Activated CD8-positive, alpha-beta T cell treated with anti-CD3 and anti-CD28 coated beads, Interleukin-2, amount 10 ng/mL, durations not matched to agents 7 days and 5 days (primary cell): ENCODE measurements at regions not wholly inside any gene's neighbourhood (a gene's known extent, or its start where the extent isn't known, plus 50 kb on each side); places are given as distances from the start of the nearest gene placed in this dataset.

ENCODE experiments used
- ATAC-seq: fragments of 150-1000 bp; cut with Tn5 transposase; one replicate; pipeline ENCODE4 v1.10.0; 2021; ENCODE audit warnings: moderate library complexity
- CTCF ChIA-PET: fragments of 350-600 bp; sonication (Branson Sonifier 250); formaldehyde crosslinking; loops from one replicate; lab custom pipeline; 2021; ENCODE audit warnings: antibody characterized with exemption; lab: Charles Lee
- POLR2A ChIA-PET: fragments of 350-600 bp; sonication (Branson Sonifier 250); formaldehyde crosslinking; loops from one replicate; lab custom pipeline; 2021; ENCODE audit warnings: antibody characterized with exemption; lab: Charles Lee
- DNase-seq: peaks from one replicate; pipeline ENCODE4 v3.0.0-alpha.2; 2020
- H3K27ac Mint-ChIP-seq: one replicate; pipeline ENCODE4 v1.8.0; 2021; ENCODE audit warnings: mild to moderate bottlenecking, mixed read lengths
- H3K27me3 Mint-ChIP-seq: one replicate; pipeline ENCODE4 v1.8.0; 2021; ENCODE audit warnings: low read depth, mixed read lengths
- H3K36me3 Mint-ChIP-seq: one replicate; pipeline ENCODE4 v1.8.0; 2021; ENCODE audit warnings: low read depth, mixed read lengths
- H3K4me1 Mint-ChIP-seq: one replicate; pipeline ENCODE4 v1.8.0; 2021; ENCODE audit warnings: low read depth, mixed read lengths
- H3K4me3 Mint-ChIP-seq: one replicate; pipeline ENCODE4 v1.8.0; 2021; ENCODE audit warnings: mild to moderate bottlenecking, mixed read lengths
- H3K9me3 Mint-ChIP-seq: one replicate; pipeline ENCODE4 v1.8.0; 2022; ENCODE audit warnings: mixed read lengths; ENCODE audit not compliant: insufficient read depth

DNA sequence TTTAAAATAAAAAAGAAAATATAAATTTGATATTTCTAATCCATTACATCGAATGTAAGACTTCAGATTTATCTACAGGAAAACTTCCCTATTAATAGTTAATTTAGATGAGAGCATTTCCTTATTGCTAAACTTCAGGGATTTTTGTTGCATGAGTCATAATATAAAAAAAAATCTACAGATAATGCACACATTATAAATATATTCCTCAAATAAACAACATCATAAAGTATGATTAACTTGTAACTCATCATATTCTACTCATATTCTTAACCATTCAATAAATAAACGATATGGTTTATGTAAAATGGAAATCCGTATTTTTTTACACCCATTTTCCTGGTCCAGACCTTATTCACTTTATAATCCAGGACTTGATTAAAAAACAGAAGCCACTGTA lies 477.0 kb downstream of the EPHA3 start:
- DNase-seq = no peak
- no peaks in the 10 kb centered on the region for H3K27me3 Mint-ChIP-seq
- no peak overlapping the region for H3K4me3 Mint-ChIP-seq

DNA sequence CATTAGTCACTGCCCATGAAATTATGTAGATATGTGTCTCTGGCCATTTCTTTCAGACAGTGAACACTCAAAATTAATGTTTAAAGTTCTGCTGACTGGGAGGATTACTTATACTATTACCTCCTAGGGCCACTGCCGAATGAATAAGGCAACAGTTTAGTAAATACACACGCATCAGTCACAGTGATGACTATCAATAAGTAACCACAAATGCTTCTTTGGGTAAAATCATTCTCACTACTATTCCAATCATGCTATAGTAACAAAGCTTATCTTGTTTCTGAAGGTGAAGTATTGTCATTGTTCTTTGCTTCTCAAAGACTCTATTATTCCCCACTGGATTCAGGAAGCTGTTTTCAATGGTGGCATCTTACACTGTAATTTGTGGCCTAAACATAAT lies 478.8 kb downstream of the EPHA3 start:
- Mint-ChIP-seq H3K9me3 (no peaks in the 10 kb centered on the region), H3K27me3 (no peaks in the 10 kb centered on the region), H3K27ac (no peak overlapping the region), H3K4me3 (no peak overlapping the region), H3K36me3 (no peaks in the 10 kb centered on the region), H3K4me1 (no peaks in the 10 kb centered on the region)
- DNase-seq (no peak), ATAC-seq (no peak)
- POLR2A ChIA-PET = no interaction called here
- CTCF ChIA-PET = no interaction called here

More for the DNA sequence above, 477.0 kb downstream of the EPHA3 start:
- ChIA-PET POLR2A (no interaction called here), CTCF (no interaction called here)
- Mint-ChIP-seq H3K4me1 (no peaks in the 10 kb centered on the region), H3K36me3 (no peaks in the 10 kb centered on the region), H3K27ac (no peak overlapping the region), H3K9me3 (no peaks in the 10 kb centered on the region)
- no peak for ATAC-seq

DNA sequence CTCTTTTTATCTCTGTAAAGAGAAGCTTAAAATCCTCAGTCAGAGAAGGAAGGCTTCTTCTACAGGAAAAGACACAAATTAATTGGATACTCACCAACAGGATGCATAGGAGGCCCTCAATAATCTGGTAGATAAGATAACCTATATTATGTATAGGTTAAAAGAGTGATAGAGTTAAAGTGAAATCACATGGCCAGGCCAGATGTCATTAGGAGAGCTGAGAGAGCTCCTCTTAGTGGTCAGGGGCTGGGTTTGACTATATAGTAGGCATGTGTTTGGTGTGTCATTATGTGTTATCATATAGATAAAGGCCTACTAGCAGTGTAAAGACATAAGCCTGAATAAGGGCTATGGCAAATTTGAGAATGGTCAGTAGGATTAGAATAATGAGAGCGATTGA lies 479.3 kb downstream of the EPHA3 start:
- Mint-ChIP-seq H3K36me3 (no peaks in the 10 kb centered on the region), H3K4me1 (no peaks in the 10 kb centered on the region), H3K9me3 (no peaks in the 10 kb centered on the region), H3K27ac (no peak overlapping the region), H3K4me3 (no peak overlapping the region), H3K27me3 (no peaks in the 10 kb centered on the region)
- DNase-seq (no peak), ATAC-seq (no peak)
- POLR2A ChIA-PET = no interaction called here
- CTCF ChIA-PET = no interaction called here

DNA sequence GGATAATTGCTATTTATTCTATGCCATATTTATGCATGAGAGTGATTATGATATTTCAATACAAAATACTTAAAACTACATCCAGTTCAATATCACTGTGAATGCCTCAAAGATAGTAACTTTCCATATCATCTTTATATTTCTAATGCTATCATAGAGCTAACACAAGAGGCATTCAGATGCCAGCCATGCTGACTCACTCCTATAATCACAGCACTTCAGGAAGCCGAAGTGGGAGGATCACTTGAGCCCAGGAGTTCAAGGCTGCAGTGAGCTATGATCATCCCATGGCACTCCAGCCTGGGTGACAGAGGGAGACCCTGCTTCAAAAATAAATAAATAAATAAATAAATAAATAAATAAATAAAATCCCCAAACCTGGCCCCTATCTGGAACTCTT lies 498.7 kb downstream of the EPHA3 start:
- DNase-seq (no peak), ATAC-seq (no peak)
- H3K27ac Mint-ChIP-seq = no peak overlapping the region
- ChIA-PET POLR2A (no interaction called here), CTCF (no interaction called here)
- H3K27me3 Mint-ChIP-seq = no peaks in the 10 kb centered on the region
- H3K4me1 Mint-ChIP-seq = no peaks in the 10 kb centered on the region
- no peaks in the 10 kb centered on the region for H3K36me3 Mint-ChIP-seq
- H3K9me3 Mint-ChIP-seq = peaks cover 19% of the 10 kb centered on the region
- H3K4me3 Mint-ChIP-seq = no peak overlapping the region

DNA sequence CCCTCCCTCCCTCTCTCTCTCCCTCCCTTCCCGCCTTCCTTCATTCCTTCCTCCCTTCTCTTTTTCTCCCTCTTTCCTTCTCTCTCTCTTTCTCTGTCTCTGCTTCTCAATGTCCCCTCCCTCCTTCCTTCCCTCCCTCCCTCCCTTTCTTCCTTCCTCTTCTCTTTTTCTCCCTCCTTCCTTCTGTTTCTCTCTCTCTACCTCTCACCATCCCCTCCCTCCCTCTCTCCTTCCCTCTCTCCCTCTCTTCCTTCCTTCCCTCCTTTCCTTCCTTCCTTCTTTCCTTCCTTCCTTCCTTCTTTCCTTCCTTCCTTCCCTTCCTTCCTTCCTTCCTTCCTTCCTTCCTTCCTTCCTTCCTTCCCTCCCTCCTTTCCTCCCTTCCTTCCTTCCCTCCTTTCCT lies 504.6 kb downstream of the EPHA3 start:
- H3K27me3 Mint-ChIP-seq = no peaks in the 10 kb centered on the region
- ChIA-PET CTCF (no interaction called here), POLR2A (no interaction called here)
- ATAC-seq (no peak), DNase-seq (no peak)
- H3K9me3 Mint-ChIP-seq = peaks cover 4% of the 10 kb centered on the region
- no peaks in the 10 kb centered on the region for H3K4me1 Mint-ChIP-seq
- no peaks in the 10 kb centered on the region for H3K36me3 Mint-ChIP-seq
- no peak overlapping the region for H3K27ac Mint-ChIP-seq
- no peak overlapping the region for H3K4me3 Mint-ChIP-seq

DNA sequence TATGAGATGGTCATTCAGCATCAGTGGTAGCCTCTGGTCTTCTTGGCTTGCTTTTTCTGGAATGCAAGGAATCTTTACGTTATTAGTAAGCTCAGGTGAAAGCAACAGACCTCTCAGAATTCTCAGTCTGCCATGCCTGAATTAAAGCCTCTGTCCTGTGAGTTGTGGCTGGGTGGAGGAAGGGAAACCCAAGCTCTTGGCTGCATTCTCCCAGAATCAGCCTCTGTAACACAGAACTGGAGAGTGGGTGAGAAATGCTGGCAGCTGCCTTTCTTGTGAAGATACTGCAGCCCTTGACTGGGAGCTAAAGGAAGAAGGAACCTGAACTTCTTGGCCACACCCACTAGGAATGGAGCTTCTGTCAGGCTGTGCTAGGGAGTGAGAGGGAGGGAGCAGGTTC lies 505.8 kb downstream of the EPHA3 start:
- Mint-ChIP-seq H3K9me3 (peaks cover 4% of the 10 kb centered on the region), H3K27me3 (no peaks in the 10 kb centered on the region), H3K4me3 (no peak overlapping the region), H3K4me1 (no peaks in the 10 kb centered on the region), H3K36me3 (no peaks in the 10 kb centered on the region), H3K27ac (no peak overlapping the region)
- ChIA-PET POLR2A (no interaction called here), CTCF (no interaction called here)
- no peak for ATAC-seq
- DNase-seq = no peak

DNA sequence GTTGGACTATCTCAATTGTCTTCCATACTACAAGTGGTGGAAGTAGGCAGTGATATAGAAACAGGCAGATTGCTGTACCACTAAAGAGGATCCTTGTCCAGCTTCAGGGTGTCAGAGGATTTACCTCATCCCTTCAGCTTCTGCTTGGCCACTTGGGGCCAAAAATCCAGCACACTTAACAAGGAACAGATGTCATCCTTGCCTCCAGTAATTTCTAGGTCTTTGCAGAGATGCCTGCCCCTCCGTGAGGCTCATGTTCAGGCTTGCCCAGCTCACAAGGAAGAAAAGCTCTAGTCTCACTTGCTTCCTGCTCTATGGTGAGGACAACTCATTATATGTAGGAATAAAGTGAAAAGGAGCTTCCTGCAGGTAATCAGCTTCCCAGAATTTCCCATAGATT lies 510.3 kb downstream of the EPHA3 start:
- no peaks in the 10 kb centered on the region for H3K4me1 Mint-ChIP-seq
- DNase-seq (no peak), ATAC-seq (no peak)
- H3K27ac Mint-ChIP-seq = no peak overlapping the region
- ChIA-PET CTCF (no interaction called here), POLR2A (no interaction called here)
- H3K4me3 Mint-ChIP-seq = no peak overlapping the region
- H3K27me3 Mint-ChIP-seq = no peaks in the 10 kb centered on the region
- no peaks in the 10 kb centered on the region for H3K36me3 Mint-ChIP-seq
- H3K9me3 Mint-ChIP-seq = peaks cover 5% of the 10 kb centered on the region

DNA sequence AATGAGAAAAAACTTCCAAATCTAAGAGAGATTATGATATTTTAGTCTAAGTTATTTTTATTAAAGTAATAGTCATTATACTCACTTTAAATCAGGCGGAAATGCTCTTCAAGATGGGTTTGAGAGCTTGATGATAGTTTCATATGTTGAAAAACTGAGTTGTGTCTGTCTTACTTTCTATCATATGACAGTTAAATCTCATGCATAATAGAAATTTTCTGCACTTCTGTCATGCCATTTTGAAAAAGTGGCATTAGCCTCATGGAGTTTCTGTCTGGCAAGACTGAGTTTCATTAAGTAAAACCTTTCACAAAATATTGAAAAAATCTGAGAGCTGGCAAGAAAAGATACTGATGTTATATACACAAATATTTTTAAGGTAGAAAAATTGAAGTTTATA lies 511.8 kb downstream of the EPHA3 start:
- no peaks in the 10 kb centered on the region for H3K36me3 Mint-ChIP-seq
- H3K4me1 Mint-ChIP-seq = no peaks in the 10 kb centered on the region
- no peak overlapping the region for H3K27ac Mint-ChIP-seq
- no peaks in the 10 kb centered on the region for H3K27me3 Mint-ChIP-seq
- DNase-seq (no peak), ATAC-seq (no peak)
- peaks cover 4% of the 10 kb centered on the region for H3K9me3 Mint-ChIP-seq
- no peak overlapping the region for H3K4me3 Mint-ChIP-seq
- ChIA-PET CTCF (no interaction called here), POLR2A (no interaction called here)

DNA sequence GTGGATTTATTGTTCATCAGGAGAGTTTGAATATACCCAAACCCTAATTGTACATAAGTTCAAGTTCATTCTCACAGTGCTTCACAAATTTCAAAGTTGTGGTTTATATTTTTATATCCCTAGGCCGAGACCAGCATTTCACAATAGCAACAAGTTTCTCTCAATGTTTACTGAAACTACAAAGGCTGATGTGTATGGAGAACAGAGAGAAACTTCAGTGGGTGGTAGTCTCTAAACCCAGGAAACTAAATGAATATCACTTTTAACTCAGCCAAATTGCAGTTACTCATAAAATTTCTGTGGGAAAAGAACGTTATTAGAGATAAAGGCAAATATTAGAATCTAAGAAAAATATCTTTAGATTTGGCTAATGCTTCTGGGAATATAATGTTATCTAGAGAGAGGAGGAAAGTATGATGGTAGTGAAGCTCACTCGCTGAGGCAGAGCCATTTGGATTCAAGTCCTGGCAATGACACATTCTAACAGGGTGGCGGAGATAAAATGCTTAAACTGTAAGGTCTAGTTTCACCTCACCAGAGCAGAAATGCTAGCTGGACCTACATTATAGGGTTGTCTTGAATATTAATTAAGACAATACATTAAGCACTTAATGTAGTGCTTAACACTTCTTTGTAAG lies 514.8 kb downstream of the EPHA3 start:
- Mint-ChIP-seq H3K27me3 (no peaks in the 10 kb centered on the region), H3K36me3 (no peaks in the 10 kb centered on the region), H3K27ac (no peak overlapping the region), H3K4me1 (no peaks in the 10 kb centered on the region), H3K4me3 (no peak overlapping the region), H3K9me3 (peaks cover 8% of the 10 kb centered on the region)
- ChIA-PET CTCF (no interaction called here), POLR2A (no interaction called here)
- DNase-seq (no peak), ATAC-seq (no peak)

DNA sequence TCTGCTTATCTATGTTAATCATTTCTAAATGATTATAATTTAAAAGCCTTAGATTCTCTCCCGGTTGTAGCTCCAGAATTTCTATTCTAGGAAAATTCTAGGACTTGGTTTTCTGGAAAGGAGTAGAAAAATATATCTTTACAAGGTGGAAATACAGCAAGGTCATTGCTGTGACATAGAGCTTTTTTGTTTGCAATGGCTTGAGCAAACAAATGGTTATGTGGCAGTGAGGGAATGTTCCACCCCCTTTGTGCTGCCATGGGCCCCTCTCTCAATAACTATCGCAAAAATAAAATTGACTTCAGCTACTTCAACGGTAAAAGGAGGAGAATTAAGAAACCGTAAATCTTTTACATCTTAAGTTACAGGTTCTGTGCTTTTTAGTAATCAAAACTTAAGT lies 517.1 kb downstream of the EPHA3 start:
- Mint-ChIP-seq H3K27me3 (no peaks in the 10 kb centered on the region), H3K27ac (no peak overlapping the region), H3K36me3 (no peaks in the 10 kb centered on the region), H3K4me1 (no peaks in the 10 kb centered on the region), H3K4me3 (no peak overlapping the region), H3K9me3 (peaks cover 8% of the 10 kb centered on the region)
- DNase-seq = no peak
- ChIA-PET POLR2A (no interaction called here), CTCF (no interaction called here)
- no peak for ATAC-seq

DNA sequence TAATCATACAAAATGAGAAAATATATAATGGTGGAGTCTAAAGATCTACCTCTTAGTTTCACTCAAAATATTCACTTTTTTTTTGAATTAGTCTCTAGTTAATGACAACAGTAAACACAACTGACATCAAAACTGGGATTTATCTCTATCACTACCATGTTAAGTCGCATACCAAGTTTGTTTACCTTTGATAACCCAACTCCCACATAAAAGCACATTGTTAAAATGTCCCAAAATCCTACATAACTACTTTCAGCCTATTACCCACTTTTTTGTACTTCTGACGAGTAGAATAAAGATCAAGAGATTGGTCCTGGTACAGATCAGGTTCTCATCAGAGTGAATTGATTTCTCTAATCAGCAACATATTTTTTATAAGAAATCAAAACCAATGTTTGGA lies 518.5 kb downstream of the EPHA3 start:
- POLR2A ChIA-PET = no interaction called here
- Mint-ChIP-seq H3K4me1 (no peaks in the 10 kb centered on the region), H3K27ac (no peak overlapping the region), H3K27me3 (no peaks in the 10 kb centered on the region), H3K9me3 (peaks cover 11% of the 10 kb centered on the region), H3K36me3 (no peaks in the 10 kb centered on the region), H3K4me3 (no peak overlapping the region)
- DNase-seq (no peak), ATAC-seq (no peak)
- CTCF ChIA-PET = no interaction called here

DNA sequence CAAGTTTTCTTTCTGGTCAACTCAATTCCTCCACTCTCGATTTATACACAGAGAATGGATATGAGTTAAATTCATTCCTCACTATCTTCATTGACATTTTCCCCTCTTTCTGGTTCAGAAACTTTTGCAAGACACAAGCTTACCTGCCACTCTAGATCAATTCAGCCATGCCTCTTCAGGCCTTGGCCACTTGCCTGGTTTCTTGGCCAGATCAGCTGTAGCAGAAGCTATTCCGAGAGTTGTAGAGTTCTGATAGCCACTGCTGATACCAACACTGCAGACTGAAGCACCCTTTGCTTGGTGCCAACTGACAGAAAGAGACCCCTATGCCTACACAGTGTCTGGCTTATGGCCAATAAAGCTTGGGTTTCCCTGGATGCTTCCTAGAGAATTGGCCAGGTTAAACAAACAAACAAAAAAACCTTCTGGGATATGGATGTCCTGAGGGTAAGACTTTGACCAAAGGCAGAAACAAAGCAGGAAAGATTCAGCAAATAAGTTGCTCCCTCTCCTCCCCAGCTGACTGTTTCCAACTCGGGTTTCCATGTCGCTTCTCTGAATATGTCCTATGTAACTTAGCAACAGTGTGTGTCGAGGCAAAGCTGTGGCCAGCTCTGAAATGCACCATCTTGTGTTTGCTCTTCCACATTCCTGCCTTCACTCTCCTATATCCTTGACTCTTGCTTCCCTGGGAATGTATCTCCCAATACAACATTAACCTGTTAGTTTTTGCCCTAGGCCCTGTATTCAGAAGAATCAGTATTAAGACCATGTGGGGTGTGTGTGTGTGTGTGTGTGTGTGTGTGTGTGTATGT lies 521.6 kb downstream of the EPHA3 start:
- Mint-ChIP-seq H3K4me3 (no peak overlapping the region), H3K4me1 (no peaks in the 10 kb centered on the region), H3K9me3 (peaks cover 15% of the 10 kb centered on the region), H3K36me3 (no peaks in the 10 kb centered on the region), H3K27ac (no peak overlapping the region), H3K27me3 (no peaks in the 10 kb centered on the region)
- POLR2A ChIA-PET = no interaction called here
- ATAC-seq (no peak), DNase-seq (no peak)
- CTCF ChIA-PET = no interaction called here
